ENCODE measurements at regions not wholly inside any gene's neighbourhood (a gene's known extent, or its start where the extent isn't known, plus 50 kb on each side); places are given as distances from the start of the nearest gene placed in this dataset.

GRCh38 chr9:88077071-88077617 lies 61.1 kb downstream of the SPATA31C2 start:
- H3K36me3 Mint-ChIP-seq: no peaks in the 10 kb centered on the region
- peaks cover 0 to 6% (median 0%) of the 10 kb centered on the region in 3 donors for H3K9me3 Mint-ChIP-seq
- H3K4me1 Mint-ChIP-seq: peaks cover 0 to 3% (median 2%) of the 10 kb centered on the region in 3 donors
- H3K4me3 Mint-ChIP-seq: peak overlapping the region in 1 of 4 donors; percentile 78
- H3K27me3 Mint-ChIP-seq: peaks cover 19% of the 10 kb centered on the region
- H3K27ac Mint-ChIP-seq: no peak overlapping the region

- Mint-ChIP-seq H3K27ac (no peak overlapping the region), H3K27me3 (peaks cover 19% of the 10 kb centered on the region), H3K4me3 (peak overlapping the region in 2 of 4 donors; percentile 45 to 78), H3K4me1 (peaks cover 0 to 3% (median 2%) of the 10 kb centered on the region in 3 donors), H3K9me3 (peaks cover 0 to 6% (median 0%) of the 10 kb centered on the region in 3 donors), H3K36me3 (no peaks in the 10 kb centered on the region)
These were observed 61.8 kb downstream of the SPATA31C2 start for GRCh38 chr9:88076286-88077070.

GRCh38 chr9:88075966-88076285 lies 62.3 kb downstream of the SPATA31C2 start:
- no peaks in the 10 kb centered on the region for H3K36me3 Mint-ChIP-seq
- H3K4me1 Mint-ChIP-seq: peaks cover 0 to 3% (median 2%) of the 10 kb centered on the region in 3 donors
- peaks cover 19% of the 10 kb centered on the region for H3K27me3 Mint-ChIP-seq
- H3K4me3 Mint-ChIP-seq: peak overlapping the region in 2 of 4 donors; percentile 18 to 49
- H3K27ac Mint-ChIP-seq: no peak overlapping the region
- peaks cover 0 to 6% (median 0%) of the 10 kb centered on the region in 3 donors for H3K9me3 Mint-ChIP-seq

GRCh38 chr9:88075506-88075905 lies 62.8 kb downstream of the SPATA31C2 start:
- H3K27ac Mint-ChIP-seq: no peak overlapping the region
- H3K36me3 Mint-ChIP-seq: no peaks in the 10 kb centered on the region
- H3K27me3 Mint-ChIP-seq: peaks cover 19% of the 10 kb centered on the region
- H3K9me3 Mint-ChIP-seq: peaks cover 0 to 6% (median 0%) of the 10 kb centered on the region in 3 donors
- H3K4me3 Mint-ChIP-seq: peak overlapping the region in 1 of 4 donors; percentile 49
- H3K4me1 Mint-ChIP-seq: peaks cover 0 to 3% (median 2%) of the 10 kb centered on the region in 3 donors

GRCh38 chr9:88074931-88075330 lies 63.3 kb downstream of the SPATA31C2 start:
- peaks cover 19% of the 10 kb centered on the region for H3K27me3 Mint-ChIP-seq
- no peaks in the 10 kb centered on the region for H3K36me3 Mint-ChIP-seq
- peaks cover 0 to 3% (median 2%) of the 10 kb centered on the region in 3 donors for H3K4me1 Mint-ChIP-seq
- peaks cover 0 to 6% (median 0%) of the 10 kb centered on the region in 3 donors for H3K9me3 Mint-ChIP-seq
- H3K27ac Mint-ChIP-seq: no peak overlapping the region
- no peak overlapping the region for H3K4me3 Mint-ChIP-seq

- H3K27me3 Mint-ChIP-seq: peaks cover 15% of the 10 kb centered on the region
These were observed 65.4 kb downstream of the SPATA31C2 start for GRCh38 chr9:88072831-88073375.

GRCh38 chr9:88071331-88071730 lies 66.9 kb downstream of the SPATA31C2 start:
- H3K4me3 Mint-ChIP-seq: no peak overlapping the region
- H3K4me1 Mint-ChIP-seq: no peaks in the 10 kb centered on the region
- peaks cover 7% of the 10 kb centered on the region for H3K27me3 Mint-ChIP-seq
- no peaks in the 10 kb centered on the region for H3K36me3 Mint-ChIP-seq
- no peak overlapping the region for H3K27ac Mint-ChIP-seq
- peaks cover 0 to 6% (median 2%) of the 10 kb centered on the region in 3 donors for H3K9me3 Mint-ChIP-seq

More at GRCh38 chr9:88072831-88073375, 65.4 kb downstream of the SPATA31C2 start:
- no peaks in the 10 kb centered on the region for H3K36me3 Mint-ChIP-seq
- H3K27ac Mint-ChIP-seq: no peak overlapping the region
- H3K4me3 Mint-ChIP-seq: no peak overlapping the region
- H3K9me3 Mint-ChIP-seq: peaks cover 0 to 6% (median 0%) of the 10 kb centered on the region in 3 donors
- peaks cover 0 to 3% (median 2%) of the 10 kb centered on the region in 3 donors for H3K4me1 Mint-ChIP-seq

GRCh38 chr9:88065619-88066018 lies 72.7 kb downstream of the SPATA31C2 start:
- Mint-ChIP-seq H3K27ac (no peak overlapping the region), H3K9me3 (peaks cover 2 to 4% (median 4%) of the 10 kb centered on the region in 3 donors), H3K27me3 (no peaks in the 10 kb centered on the region), H3K4me3 (no peak overlapping the region), H3K36me3 (no peaks in the 10 kb centered on the region), H3K4me1 (no peaks in the 10 kb centered on the region)

GRCh38 chr9:88064554-88064953 lies 73.7 kb downstream of the SPATA31C2 start:
- no peak overlapping the region for H3K4me3 Mint-ChIP-seq
- no peaks in the 10 kb centered on the region for H3K27me3 Mint-ChIP-seq
- H3K36me3 Mint-ChIP-seq: no peaks in the 10 kb centered on the region
- no peaks in the 10 kb centered on the region for H3K4me1 Mint-ChIP-seq
- H3K9me3 Mint-ChIP-seq: peaks cover 2 to 4% (median 4%) of the 10 kb centered on the region in 3 donors
- no peak overlapping the region for H3K27ac Mint-ChIP-seq

GRCh38 chr9:88060746-88061145 lies 77.5 kb downstream of the SPATA31C2 start:
- Mint-ChIP-seq H3K9me3 (peaks cover 2 to 4% (median 2%) of the 10 kb centered on the region in 3 donors), H3K4me1 (no peaks in the 10 kb centered on the region), H3K4me3 (no peak overlapping the region), H3K36me3 (no peaks in the 10 kb centered on the region), H3K27ac (no peak overlapping the region), H3K27me3 (no peaks in the 10 kb centered on the region)

- no peaks in the 10 kb centered on the region for H3K4me1 Mint-ChIP-seq
- no peak overlapping the region for H3K4me3 Mint-ChIP-seq
- peaks cover 0 to 4% (median 2%) of the 10 kb centered on the region in 3 donors for H3K9me3 Mint-ChIP-seq
- H3K27me3 Mint-ChIP-seq: no peaks in the 10 kb centered on the region
- H3K36me3 Mint-ChIP-seq: no peaks in the 10 kb centered on the region
- no peak overlapping the region for H3K27ac Mint-ChIP-seq
These were observed 78.8 kb downstream of the SPATA31C2 start for GRCh38 chr9:88059469-88059868.

GRCh38 chr9:88056876-88057275 lies 81.4 kb downstream of the SPATA31C2 start:
- Mint-ChIP-seq H3K27ac (no peak overlapping the region), H3K9me3 (peaks cover 0 to 2% (median 0%) of the 10 kb centered on the region in 3 donors), H3K36me3 (no peaks in the 10 kb centered on the region), H3K4me3 (no peak overlapping the region), H3K4me1 (no peaks in the 10 kb centered on the region), H3K27me3 (no peaks in the 10 kb centered on the region)

- H3K36me3 Mint-ChIP-seq: no peaks in the 10 kb centered on the region
- H3K27ac Mint-ChIP-seq: no peak overlapping the region
- H3K4me1 Mint-ChIP-seq: no peaks in the 10 kb centered on the region
- no peaks in the 10 kb centered on the region for H3K9me3 Mint-ChIP-seq
- H3K4me3 Mint-ChIP-seq: no peak overlapping the region
- no peaks in the 10 kb centered on the region for H3K27me3 Mint-ChIP-seq
These were observed 79.6 kb upstream of the CDK20 start for GRCh38 chr9:88053856-88054501.

GRCh38 chr9:88052321-88052965 lies 78.1 kb upstream of the CDK20 start:
- Mint-ChIP-seq H3K27ac (no peak overlapping the region), H3K9me3 (no peaks in the 10 kb centered on the region)

GRCh38 chr9:88051138-88051537 lies 76.8 kb upstream of the CDK20 start:
- Mint-ChIP-seq H3K4me3 (no peak overlapping the region), H3K36me3 (no peaks in the 10 kb centered on the region), H3K27me3 (no peaks in the 10 kb centered on the region), H3K9me3 (no peaks in the 10 kb centered on the region), H3K4me1 (no peaks in the 10 kb centered on the region), H3K27ac (no peak overlapping the region)

More at GRCh38 chr9:88052321-88052965, 78.1 kb upstream of the CDK20 start:
- Mint-ChIP-seq H3K4me1 (no peaks in the 10 kb centered on the region), H3K36me3 (no peaks in the 10 kb centered on the region), H3K27me3 (no peaks in the 10 kb centered on the region), H3K4me3 (no peak overlapping the region)

Measured in IgD-negative memory B cell (primary cell).